ENCODE measurements at regions not wholly inside any gene's neighbourhood (a gene's known extent, or its start where the extent isn't known, plus 50 kb on each side); places are given as distances from the start of the nearest gene placed in this dataset.
"Not testable (repeated sequence)": the region's sequence is repeated elsewhere in the genome, so short reads cannot be mapped to it uniquely, and the experiment has no call there.

GRCh38 chr18:5830902-5831301, 64.4 kb downstream of the TMEM200C start:
- not testable (repeated sequence) for H3K27me3 ChIP-seq (ENCODE audit: control insufficient read depth, insufficient read depth, low read length, poor library complexity, severe bottlenecking); H3K36me3 Mint-ChIP-seq (ENCODE audit: low read depth); H3K4me1 ChIP-seq (ENCODE audit: control insufficient read depth, insufficient read depth, low read length); H3K4me3 Mint-ChIP-seq; H3K27me3 Mint-ChIP-seq (ENCODE audit: insufficient read depth); H3K9me3 Mint-ChIP-seq; H3K9me3 ChIP-seq (ENCODE audit: control insufficient read depth, low read length); H3K4me3 ChIP-seq (ENCODE audit: low read length); H3K36me3 ChIP-seq (ENCODE audit: control insufficient read depth, insufficient read depth, low read length); H3K27ac Mint-ChIP-seq; DNase-seq; H3K9ac ChIP-seq (ENCODE audit: extremely low read depth, low read length, poor library complexity, severe bottlenecking); H3K27ac ChIP-seq (ENCODE audit: low read depth, low read length)
- 90 to 91% methylated on average over 1 of the region's 1 CpG for WGBS, 2 experiments (ENCODE audit: insufficient coverage in 1 of 2, insufficient read length in 1 of 2)
- peaks cover 12% of the 10 kb centered on the region for H3K4me1 Mint-ChIP-seq

DNA sequence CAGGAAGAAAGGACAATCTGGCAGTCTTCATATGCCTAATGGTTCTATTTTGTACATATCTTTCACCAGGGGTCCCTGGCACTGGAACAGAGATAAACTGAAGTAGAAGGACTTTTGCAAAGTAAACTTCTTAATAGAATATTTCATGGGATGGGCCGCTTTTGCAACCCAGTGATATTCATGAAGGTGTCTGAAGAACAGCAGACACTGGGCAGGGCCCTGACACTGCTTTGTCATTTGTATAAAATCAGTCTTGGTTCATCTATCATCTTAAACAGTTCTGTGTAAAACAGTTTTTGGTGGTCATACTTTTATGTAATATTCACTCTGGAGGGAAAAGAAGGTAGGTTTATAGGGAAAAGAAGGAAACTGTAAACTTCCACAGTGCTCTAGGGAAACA, 66.4 kb downstream of the TMEM200C start:
- Histone ChIP-seq H3K4me3 (ENCODE audit: low read length) (no peak overlapping the region), H3K9ac (ENCODE audit: extremely low read depth, low read length, poor library complexity, severe bottlenecking) (no peak overlapping the region), H3K36me3 (ENCODE audit: control insufficient read depth, insufficient read depth, low read length) (no peaks in the 10 kb centered on the region), H3K4me1 (ENCODE audit: control insufficient read depth, insufficient read depth, low read length) (no peaks in the 10 kb centered on the region), H3K27ac (ENCODE audit: low read depth, low read length) (no peak overlapping the region), H3K27me3 (ENCODE audit: control insufficient read depth, insufficient read depth, low read length, poor library complexity, severe bottlenecking) (no peaks in the 10 kb centered on the region), H3K9me3 (ENCODE audit: control insufficient read depth, low read length) (no peaks in the 10 kb centered on the region)
- no peak overlapping the region for H3K4me3 Mint-ChIP-seq
- DNase-seq, result no peak
- no peak overlapping the region for H3K27ac Mint-ChIP-seq
- TF ChIP-seq CTCF (conservative IDR thresholded peaks at IDR 0.05), result no peak
- H3K27me3 Mint-ChIP-seq (ENCODE audit: insufficient read depth), result no peaks in the 10 kb centered on the region
- H3K9me3 Mint-ChIP-seq, result no peaks in the 10 kb centered on the region
- 83% methylated on average over 1 of the region's 1 CpG; no CpG with 5 or more reads in 1 of the 2 experiments for whole genome bisulfite sequencing, 2 experiments (ENCODE audit: insufficient coverage in 1 of 2, insufficient read length in 1 of 2)
- H3K4me1 Mint-ChIP-seq, result peaks cover 2% of the 10 kb centered on the region
- no peaks in the 10 kb centered on the region for H3K36me3 Mint-ChIP-seq (ENCODE audit: low read depth)

- WGBS, 2 experiments (ENCODE audit: insufficient coverage in 1 of 2, insufficient read length in 1 of 2), result 87 to 96% methylated on average over 3 to 4 of the region's 4 CpGs
- no peak overlapping the region for H3K27ac Mint-ChIP-seq
- H3K9ac ChIP-seq (ENCODE audit: extremely low read depth, low read length, poor library complexity, severe bottlenecking), result no peak overlapping the region
- H3K36me3 Mint-ChIP-seq (ENCODE audit: low read depth), result no peaks in the 10 kb centered on the region
- H3K9me3 ChIP-seq (ENCODE audit: control insufficient read depth, low read length), result no peaks in the 10 kb centered on the region
- no peaks in the 10 kb centered on the region for H3K9me3 Mint-ChIP-seq
- H3K27me3 ChIP-seq (ENCODE audit: control insufficient read depth, insufficient read depth, low read length, poor library complexity, severe bottlenecking), result no peaks in the 10 kb centered on the region
- no peak overlapping the region for H3K27ac ChIP-seq (ENCODE audit: low read depth, low read length)
- no peaks in the 10 kb centered on the region for H3K4me1 ChIP-seq (ENCODE audit: control insufficient read depth, insufficient read depth, low read length)
- TF ChIP-seq CTCF (conservative IDR thresholded peaks at IDR 0.05), result no peak
- H3K4me3 Mint-ChIP-seq, result no peak overlapping the region
- no peaks in the 10 kb centered on the region for H3K27me3 Mint-ChIP-seq (ENCODE audit: insufficient read depth)
- H3K4me1 Mint-ChIP-seq, result peaks cover 2% of the 10 kb centered on the region
- no peaks in the 10 kb centered on the region for H3K36me3 ChIP-seq (ENCODE audit: control insufficient read depth, insufficient read depth, low read length)
- DNase-seq, result no peak
- H3K4me3 ChIP-seq (ENCODE audit: low read length), result no peak overlapping the region
These were observed 69.7 kb downstream of the TMEM200C start for GRCh38 chr18:5825663-5826062.

GRCh38 chr18:5824370-5824984, 70.8 kb downstream of the TMEM200C start:
- Histone ChIP-seq H3K9me3 (ENCODE audit: control insufficient read depth, low read length) (no peaks in the 10 kb centered on the region), H3K36me3 (ENCODE audit: control insufficient read depth, insufficient read depth, low read length) (no peaks in the 10 kb centered on the region), H3K27me3 (ENCODE audit: control insufficient read depth, insufficient read depth, low read length, poor library complexity, severe bottlenecking) (no peaks in the 10 kb centered on the region), H3K4me3 (ENCODE audit: low read length) (no peak overlapping the region), H3K4me1 (ENCODE audit: control insufficient read depth, insufficient read depth, low read length) (no peaks in the 10 kb centered on the region), H3K9ac (ENCODE audit: extremely low read depth, low read length, poor library complexity, severe bottlenecking) (no peak overlapping the region), H3K27ac (ENCODE audit: low read depth, low read length) (no peak overlapping the region)
- Mint-ChIP-seq H3K4me3 (no peak overlapping the region), H3K27ac (no peak overlapping the region), H3K27me3 (ENCODE audit: insufficient read depth) (no peaks in the 10 kb centered on the region), H3K4me1 (peaks cover 2% of the 10 kb centered on the region), H3K9me3 (no peaks in the 10 kb centered on the region), H3K36me3 (ENCODE audit: low read depth) (no peaks in the 10 kb centered on the region)
- DNase-seq, result peak; percentile 45
- TF ChIP-seq CTCF (conservative IDR thresholded peaks at IDR 0.05), result no peak
- WGBS, 2 experiments (ENCODE audit: insufficient coverage in 1 of 2, insufficient read length in 1 of 2), result 79% methylated on average over 3 to 5 of the region's 5 CpGs
